H9 (cell line): ENCODE measurements at regions not wholly inside any gene's neighbourhood (a gene's known extent, or its start where the extent isn't known, plus 50 kb on each side); places are given as distances from the start of the nearest gene placed in this dataset.

Experiments used
- DNase-seq: peaks from one replicate; pipeline ENCODE4 v3.0.0-alpha.2; 2017
- H2AFZ ChIP-seq: one replicate; pipeline ENCODE4 v1.6.1; 2013; ENCODE audit warnings: mild to moderate bottlenecking, low read length, control low read depth, moderate library complexity
- H2AK5ac ChIP-seq: 2 replicates; pipeline ENCODE4 v1.6.1; 2013; ENCODE audit warnings: low read length, control low read depth, mixed read lengths; ENCODE audit not compliant: insufficient read length
- H2BK120ac ChIP-seq: one replicate; pipeline ENCODE4 v1.6.1; 2013; ENCODE audit warnings: low read depth, mild to moderate bottlenecking, low read length, control low read depth, inconsistent platforms; ENCODE audit not compliant: poor library complexity, severe bottlenecking
- H2BK12ac ChIP-seq: 2 replicates; pipeline ENCODE4 v1.6.1; 2013; ENCODE audit warnings: low read length, control low read depth, mixed read lengths, low read depth; ENCODE audit not compliant: insufficient read length
- H2BK15ac ChIP-seq: 2 replicates; pipeline ENCODE4 v1.6.1; 2013; ENCODE audit warnings: low read depth, low read length, control low read depth
- H2BK20ac ChIP-seq: one replicate; pipeline ENCODE4 v1.6.1; 2013; ENCODE audit warnings: low read depth, mild to moderate bottlenecking, low read length, control low read depth, inconsistent platforms; ENCODE audit not compliant: poor library complexity, severe bottlenecking
- H2BK5ac ChIP-seq: 2 replicates; pipeline ENCODE4 v1.6.1; 2013; ENCODE audit warnings: low read length, control low read depth, mixed read lengths; ENCODE audit not compliant: insufficient read length
- H3K14ac ChIP-seq: 2 replicates; pipeline ENCODE4 v1.6.1; 2013; ENCODE audit warnings: low read length, control low read depth; ENCODE audit not compliant: insufficient read depth
- H3K18ac ChIP-seq: 2 replicates; pipeline ENCODE4 v1.6.1; 2013; ENCODE audit warnings: low read depth, mild to moderate bottlenecking, mixed read lengths, low read length, control low read depth; ENCODE audit not compliant: insufficient read length
- H3K23ac ChIP-seq: 2 replicates; pipeline ENCODE4 v1.6.1; 2013; ENCODE audit warnings: low read length, control low read depth, mixed read lengths, low read depth; ENCODE audit not compliant: insufficient read length
- H3K23me2 ChIP-seq: 2 replicates; pipeline ENCODE4 v1.6.1; 2013; ENCODE audit warnings: low read depth, mild to moderate bottlenecking, mixed read lengths, low read length, control low read depth; ENCODE audit not compliant: insufficient read length, poor library complexity, severe bottlenecking
- H3K27ac ChIP-seq: 2 replicates; pipeline ENCODE4 v1.5.1; 2013; ENCODE audit warnings: low read length, control low read depth, mixed read lengths, low read depth; ENCODE audit not compliant: insufficient read length
- H3K27me3 ChIP-seq: 2 replicates; pipeline ENCODE4 v1.6.1; 2013; ENCODE audit warnings: low read length, control low read depth, inconsistent platforms; ENCODE audit not compliant: insufficient read depth
- H3K4ac ChIP-seq: 2 replicates; pipeline ENCODE4 v1.6.1; 2013; ENCODE audit warnings: low read depth, mild to moderate bottlenecking, control low read depth, inconsistent platforms, low read length, moderate library complexity
- H3K4me1 ChIP-seq: 2 replicates; pipeline ENCODE4 v1.6.1; 2013; ENCODE audit warnings: low read length, control low read depth, inconsistent platforms; ENCODE audit not compliant: insufficient read depth
- H3K4me2 ChIP-seq: 2 replicates; pipeline ENCODE4 v1.6.1; 2013; ENCODE audit warnings: low read length, control low read depth, mixed read lengths; ENCODE audit not compliant: insufficient read length, insufficient read depth
- H3K56ac ChIP-seq: 2 replicates; pipeline ENCODE4 v1.6.1; 2013; ENCODE audit warnings: low read depth, mild to moderate bottlenecking, mixed read lengths, low read length, control low read depth; ENCODE audit not compliant: insufficient read length
- H3K79me1 ChIP-seq: 2 replicates; pipeline ENCODE4 v1.6.1; 2013; ENCODE audit warnings: low read depth, mild to moderate bottlenecking, moderate library complexity, low read length, control low read depth, inconsistent platforms; ENCODE audit not compliant: insufficient read depth, poor library complexity, severe bottlenecking
- H3K79me2 ChIP-seq: 2 replicates; pipeline ENCODE4 v1.6.1; 2013; ENCODE audit warnings: low read length, control low read depth, inconsistent platforms; ENCODE audit not compliant: insufficient read depth
- H3K9ac ChIP-seq: 2 replicates; pipeline ENCODE4 v1.6.1; 2013; ENCODE audit warnings: low read length, control low read depth, mixed read lengths; ENCODE audit not compliant: insufficient read length; ENCODE audit errors: extremely low read depth
- H3K9me3 ChIP-seq: one replicate; pipeline ENCODE4 v1.6.1; 2013; ENCODE audit warnings: low read depth, low read length, inconsistent platforms; ENCODE audit not compliant: control insufficient read depth
- H3T11ph ChIP-seq: one replicate; pipeline ENCODE4 v1.6.1; 2013; ENCODE audit warnings: mild to moderate bottlenecking, low read length, control low read depth, inconsistent platforms
- H4K20me1 ChIP-seq: one replicate; pipeline ENCODE4 v1.6.1; 2013; ENCODE audit not compliant: control insufficient read depth, insufficient read length, insufficient read depth
- H4K5ac ChIP-seq: 2 replicates; pipeline ENCODE4 v1.6.1; 2013; ENCODE audit warnings: low read depth, mild to moderate bottlenecking, mixed read lengths, low read length, control low read depth; ENCODE audit not compliant: insufficient read length
- H4K8ac ChIP-seq: replicated peaks from 2 replicates; pipeline ENCODE4 v1.6.1; 2013; ENCODE audit warnings: low read length, control low read depth, mixed read lengths, low read depth; ENCODE audit not compliant: insufficient read length
- H4K91ac ChIP-seq: 2 replicates; pipeline ENCODE4 v1.6.1; 2013; ENCODE audit warnings: low read depth, mild to moderate bottlenecking, moderate library complexity, mixed read lengths, low read length, control low read depth; ENCODE audit not compliant: insufficient read length
- H3K27ac Mint-ChIP-seq, 3 experiments: 2 replicates in 2 of 3; 3 replicates in 1 of 3; pipeline ENCODE4 v1.8.0; 2020 to 2021; ENCODE audit warnings: mixed read lengths in 3 of 3, mild to moderate bottlenecking in 1 of 3, moderate library complexity in 1 of 3
- H3K27me3 Mint-ChIP-seq: 2 replicates; pipeline ENCODE4 v1.8.0; 2021; ENCODE audit warnings: low read depth, mild to moderate bottlenecking, moderate library complexity, mixed read lengths
- H3K36me3 Mint-ChIP-seq, 3 experiments: 2 replicates in 2 of 3; 3 replicates in 1 of 3; pipeline ENCODE4 v1.8.0; 2020 to 2021; ENCODE audit warnings: low read depth in 3 of 3, mixed read lengths in 3 of 3; ENCODE audit not compliant: insufficient read depth in 1 of 3
- H3K4me1 Mint-ChIP-seq, 2 experiments: 2 replicates each; pipeline ENCODE4 v1.8.0; 2020; ENCODE audit warnings: mixed read lengths in 2 of 2
- H3K4me3 Mint-ChIP-seq, 2 experiments: 2 replicates in 1 of 2; 3 replicates in 1 of 2; pipeline ENCODE4 v1.8.0; 2020 to 2021; ENCODE audit warnings: mild to moderate bottlenecking in 2 of 2, mixed read lengths in 2 of 2, moderate library complexity in 1 of 2
- H3K9me3 Mint-ChIP-seq, 2 experiments: 2 replicates in 1 of 2; 3 replicates in 1 of 2; pipeline ENCODE4 v1.8.0; 2020; ENCODE audit warnings: mild to moderate bottlenecking in 2 of 2, mixed read lengths in 2 of 2, moderate library complexity in 1 of 2
- CTCF ChIP-seq: fragments of 200-600 bp; sonication (generic); conservative IDR thresholded peaks from 3 replicates; pipeline ENCODE4 v1.8.0; 2021; ENCODE audit warnings: antibody characterized with exemption, mild to moderate bottlenecking
- WGBS: extraction: QIAGEN DNeasy Blood & Tissue Kit; methylation state at CpG from one replicate; pipeline ENCODE4 v1.1.7; 2013; ENCODE audit warnings: missing lambda C conversion rate, low lambda C conversion rate, mixed read lengths; ENCODE audit not compliant: insufficient read length; ENCODE audit errors: extremely low coverage; 5-methylcytosine and 5-hydroxymethylcytosine counted together

GRCh38 chr4:149269835-149270234 lies 545.8 kb downstream of the IQCM start:
- no peak overlapping the region for H4K91ac ChIP-seq

More at GRCh38 chr4:149269835-149270234, 545.8 kb downstream of the IQCM start:
- H3K4ac ChIP-seq = no peak overlapping the region
- H3K23me2 ChIP-seq = no peaks in the 10 kb centered on the region
- no peak overlapping the region for H3K27ac ChIP-seq
- no peaks in the 10 kb centered on the region for H4K20me1 ChIP-seq
- Mint-ChIP-seq H3K27ac (no peak overlapping the region), H3K27me3 (no peaks in the 10 kb centered on the region), H3K4me3 (no peak overlapping the region), H3K9me3 (no peaks in the 10 kb centered on the region; a peak in 3 of 5 replicates), H3K4me1 (peaks cover 0 to 2% of the 10 kb centered on the region in 2 experiments; a peak in 1 of 4 replicates), H3K36me3 (no peaks in the 10 kb centered on the region)
- no peak overlapping the region for H2BK12ac ChIP-seq
- DNase-seq = no peak
- no peak overlapping the region for H3K14ac ChIP-seq
- no peak overlapping the region for H2BK5ac ChIP-seq
- no peak overlapping the region for H4K5ac ChIP-seq
- H3K79me1 ChIP-seq = no peaks in the 10 kb centered on the region
- H2AFZ ChIP-seq = no peak overlapping the region
- H3T11ph ChIP-seq = no peak overlapping the region
- no peak overlapping the region for H3K56ac ChIP-seq
- no peaks in the 10 kb centered on the region for H3K79me2 ChIP-seq
- no peak overlapping the region for H3K4me2 ChIP-seq
- TF ChIP-seq CTCF = no peak
- H2BK120ac ChIP-seq = no peak overlapping the region
- no peak overlapping the region for H4K8ac ChIP-seq
- H3K23ac ChIP-seq = no peak overlapping the region
- no peak overlapping the region for H2AK5ac ChIP-seq
- H3K27me3 ChIP-seq = no peaks in the 10 kb centered on the region
- H3K18ac ChIP-seq = no peak overlapping the region
- H2BK20ac ChIP-seq = no peak overlapping the region
- H2BK15ac ChIP-seq = no peak overlapping the region
- no peaks in the 10 kb centered on the region for H3K9me3 ChIP-seq
- no peak overlapping the region for H3K9ac ChIP-seq
- no CpG with 5 or more reads among the region's 1 CpG for WGBS
- no peaks in the 10 kb centered on the region for H3K4me1 ChIP-seq
